Stimulated activated CD8-positive, alpha-beta memory T cell treated with anti-CD3 and anti-CD28 coated beads, Interleukin-4, amount 100 ng/mL, for 1 hour (primary cell): ENCODE measurements at regions not wholly inside any gene's neighbourhood (a gene's known extent, or its start where the extent isn't known, plus 50 kb on each side); places are given as distances from the start of the nearest gene placed in this dataset.

Experiments
- DNase-seq, 2 donors: peaks; one replicate each; pipeline ENCODE4 v3.0.0-alpha.2; 2020; ENCODE audit warnings: low read depth in 2 of 2, low spot score in 1 of 2

DNA sequence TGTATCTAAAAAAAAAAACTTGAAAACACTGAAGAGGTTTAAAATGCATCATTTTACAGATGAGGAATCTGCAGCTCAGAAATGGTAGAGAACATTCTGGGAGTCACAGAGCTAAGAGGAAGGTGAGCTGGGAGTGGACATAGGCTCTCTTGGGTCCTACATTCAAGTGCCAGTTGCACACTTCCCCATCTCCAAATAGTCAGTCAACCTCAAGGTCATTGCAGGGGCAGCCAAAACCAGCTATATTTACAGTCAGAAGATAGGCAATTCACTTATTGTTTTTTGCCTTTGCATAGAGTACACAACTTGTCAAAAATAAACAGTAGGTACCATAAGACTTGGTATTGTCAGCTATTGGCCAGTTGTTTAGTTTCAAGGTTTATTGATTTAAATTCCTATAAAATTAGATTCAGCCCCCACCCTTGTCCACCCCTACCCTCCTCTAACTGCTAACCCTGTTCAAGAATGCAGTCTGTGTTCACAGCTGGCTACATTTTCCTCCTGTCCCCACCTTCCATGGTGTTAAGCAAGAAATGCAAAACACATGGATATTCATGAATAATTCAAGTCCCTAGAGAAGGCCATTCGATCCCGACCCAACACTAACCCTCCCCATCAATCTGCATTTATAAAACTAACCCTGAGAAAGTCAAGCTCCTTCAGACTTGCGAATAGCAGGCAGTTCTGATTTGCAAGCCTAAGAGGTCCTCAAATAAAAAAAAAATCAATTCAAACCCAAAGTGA is 567.0 kb upstream of the MCTP2 start:
- no peak for DNase-seq

DNA sequence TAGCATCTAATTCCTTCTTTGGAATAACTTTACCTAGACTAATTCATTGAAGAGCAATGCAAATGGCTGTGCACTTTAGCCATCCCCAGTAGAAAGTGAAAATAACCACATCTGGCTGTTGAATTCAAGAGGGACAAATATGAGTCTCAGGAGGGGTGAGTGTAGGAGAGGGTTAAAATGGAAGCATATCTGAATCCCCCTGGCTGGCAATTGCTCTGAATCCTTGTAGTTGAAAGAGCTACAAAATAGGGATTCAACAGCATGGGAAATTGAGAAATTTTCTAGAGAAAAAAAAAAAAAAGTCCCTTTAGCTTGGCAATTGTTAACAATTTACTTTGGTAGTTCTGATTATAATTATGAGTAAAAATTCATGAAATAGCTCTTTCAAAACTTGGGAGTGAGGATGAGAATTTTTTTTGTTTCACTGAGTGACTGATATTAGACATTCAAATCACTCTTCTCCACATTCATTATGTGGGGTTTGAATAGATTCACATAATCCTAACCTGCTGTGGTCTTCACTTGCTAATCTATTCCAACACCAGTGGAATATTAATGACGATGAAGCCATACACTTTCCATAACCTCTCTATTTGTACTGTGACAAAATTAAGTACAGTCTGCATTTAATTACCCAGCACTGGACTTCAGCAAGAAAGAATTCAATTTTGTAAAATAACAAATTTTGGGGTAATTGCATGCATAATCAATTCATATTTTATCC is 569.0 kb upstream of the MCTP2 start:
- DNase-seq, result no peak

DNA sequence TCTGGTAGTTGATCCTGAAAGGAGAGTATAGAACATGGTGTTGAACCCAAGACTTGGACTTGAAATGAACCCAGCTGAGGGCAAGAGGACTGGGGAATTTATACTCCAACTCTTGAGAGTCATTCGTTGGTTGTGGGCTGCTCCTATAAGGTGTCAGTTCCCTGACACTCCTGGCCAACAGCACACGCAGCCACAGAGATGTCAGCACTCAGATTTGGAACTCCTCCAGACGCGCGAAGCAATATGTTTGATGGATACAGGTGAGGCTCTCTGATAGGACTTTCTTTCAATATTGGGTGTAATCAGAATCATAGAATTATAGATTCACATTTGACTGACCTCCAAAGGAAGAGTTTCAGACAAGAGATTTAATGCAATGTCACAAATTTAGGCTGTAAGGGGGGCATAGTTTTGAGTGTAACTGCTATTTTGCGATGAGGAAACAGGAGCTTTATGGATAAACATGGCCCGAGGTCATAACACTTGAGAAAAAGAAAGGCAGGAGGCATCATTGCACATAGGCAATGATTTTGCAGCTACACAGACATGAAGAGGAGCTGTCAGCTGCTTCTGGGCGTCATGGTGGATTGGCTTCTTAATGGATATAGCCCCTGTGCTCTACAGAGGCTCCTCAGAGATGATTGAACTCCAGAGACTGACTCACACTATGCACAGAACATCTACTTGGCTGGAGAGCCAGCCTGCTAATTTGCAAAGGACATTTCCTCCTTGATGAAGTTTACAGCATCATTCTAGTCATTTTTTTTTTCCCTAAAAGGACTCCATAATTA is 569.2 kb upstream of the RGMA start:
- DNase-seq, result no peak

DNA sequence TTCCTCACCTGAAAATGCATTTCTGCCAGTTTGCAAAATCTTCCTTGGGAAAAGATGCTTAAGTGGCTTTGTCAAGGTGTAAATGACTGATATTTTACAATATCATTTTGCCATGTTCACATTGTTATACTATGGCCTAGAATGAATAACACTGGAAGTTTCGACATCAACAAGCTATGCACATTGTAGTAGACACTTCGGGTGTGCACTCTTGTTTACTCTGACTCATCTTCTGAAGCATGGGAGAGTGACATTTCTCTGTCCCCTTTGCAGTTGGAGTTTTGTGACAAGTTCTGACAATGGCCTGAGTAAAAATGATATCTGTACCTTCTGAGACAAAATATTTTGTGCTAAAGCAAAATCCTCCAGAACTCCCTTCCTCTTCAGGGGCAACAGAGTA is 567.0 kb upstream of the RGMA start:
- no peak for DNase-seq

DNA sequence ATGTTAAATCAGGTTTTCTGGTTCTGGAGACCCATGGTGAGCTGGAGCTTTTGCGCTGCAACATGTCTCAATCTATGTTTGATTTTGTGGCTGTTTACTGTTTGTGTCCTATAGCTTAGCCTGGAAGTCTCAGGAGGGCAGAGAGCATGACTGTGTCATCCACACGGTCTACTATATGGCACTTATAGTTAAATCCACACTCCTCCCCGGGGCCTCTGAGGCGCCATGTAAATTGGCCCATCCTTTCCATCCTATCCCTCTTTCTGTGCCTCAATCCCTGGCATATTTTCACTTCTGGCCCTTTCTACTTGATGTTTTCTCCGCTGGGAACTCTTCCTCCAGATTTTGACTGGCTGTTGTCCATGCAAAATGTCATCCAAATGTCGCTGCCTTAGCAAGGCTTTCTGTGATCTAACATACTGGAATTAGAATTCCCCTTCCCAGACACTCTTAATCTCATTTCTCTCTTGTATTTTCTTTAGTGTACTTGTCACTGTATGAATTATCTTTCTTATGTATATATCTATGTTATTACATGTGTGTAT is 560.8 kb upstream of the RGMA start:
- DNase-seq, result no peak

DNA sequence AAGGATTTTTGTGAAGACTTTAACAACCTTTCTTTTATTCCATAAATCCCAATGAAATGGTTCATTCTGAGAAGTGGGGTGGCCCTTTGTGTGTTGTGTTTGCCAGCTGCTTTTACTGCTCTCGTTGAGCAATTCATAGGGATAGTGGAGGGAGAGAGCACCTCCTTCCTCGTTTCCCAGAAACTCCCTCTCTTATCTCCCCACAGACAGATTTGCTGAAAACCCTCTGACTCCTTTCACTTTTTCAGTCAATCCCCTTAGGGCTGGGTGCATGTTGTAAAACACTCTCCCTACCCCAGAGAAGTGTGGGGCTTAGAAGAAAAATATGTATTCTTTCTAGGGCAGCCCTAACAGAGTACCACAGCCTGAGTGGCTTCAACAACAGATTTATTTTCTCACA is 557.2 kb upstream of the RGMA start:
- no peak for DNase-seq

DNA sequence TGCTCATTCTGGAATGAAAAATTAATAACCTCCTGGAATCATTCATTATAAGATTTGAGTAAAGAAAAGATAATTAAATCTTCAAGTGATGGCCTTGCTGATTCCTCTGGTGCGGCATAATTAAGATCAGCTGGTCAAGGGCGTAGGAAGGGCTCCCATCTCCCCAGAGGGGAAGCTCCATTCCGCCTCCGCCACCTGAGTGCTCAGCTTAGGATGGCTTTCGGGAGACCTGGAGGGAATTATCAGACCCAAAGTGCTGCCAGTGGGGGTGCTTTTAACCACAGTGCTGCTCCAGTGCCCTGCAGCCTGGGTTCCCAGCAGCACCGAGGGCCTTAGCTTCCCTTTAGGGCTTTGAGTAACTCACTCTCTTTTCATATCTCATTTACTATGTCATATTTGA is 556.6 kb upstream of the RGMA start:
- no peak for DNase-seq

DNA sequence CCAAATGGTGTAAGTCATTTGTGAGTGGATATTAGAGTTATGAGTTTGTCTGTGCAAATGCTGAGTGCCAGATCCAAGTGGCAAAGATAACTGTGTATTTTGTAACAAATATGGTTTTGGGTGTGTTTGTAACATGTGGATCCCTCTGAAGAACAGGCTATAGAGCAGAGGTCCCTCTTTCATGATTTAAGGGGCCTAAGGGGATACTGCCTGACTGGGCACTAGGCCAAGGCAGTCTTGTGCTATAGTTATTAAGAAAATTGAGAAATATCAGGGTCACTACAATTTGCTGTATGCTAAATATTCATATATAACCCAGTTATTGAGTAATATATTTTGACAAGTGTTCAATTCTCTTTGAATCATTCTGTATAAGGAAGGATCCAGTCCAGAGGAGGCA is 555.6 kb upstream of the RGMA start:
- DNase-seq, result no peak

DNA sequence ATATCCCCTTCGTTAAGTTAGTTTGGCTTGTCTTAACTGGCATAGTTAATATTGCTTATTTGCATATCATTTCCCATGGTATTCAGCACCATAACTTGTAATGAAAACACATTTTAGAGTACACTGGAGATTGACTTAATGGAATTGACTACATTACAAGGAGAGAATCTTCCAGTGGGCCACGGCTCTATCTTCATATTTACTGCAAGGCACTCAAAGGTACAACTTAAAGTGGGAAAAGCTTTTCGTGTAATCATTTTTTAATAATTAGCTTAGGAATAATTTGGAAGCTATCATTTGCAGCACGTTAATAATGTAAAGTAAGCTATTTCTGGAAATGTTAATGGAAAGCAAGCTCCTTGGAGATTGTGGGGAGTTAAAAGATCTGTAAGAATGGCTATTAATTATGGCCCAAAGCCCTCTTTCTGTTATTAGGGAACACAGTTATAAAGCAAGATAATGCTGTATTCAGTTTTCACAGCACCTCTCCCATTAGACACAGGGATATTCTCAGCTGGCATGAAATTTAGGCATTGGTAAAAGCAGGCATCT is 551.5 kb upstream of the RGMA start:
- no peak for DNase-seq

DNA sequence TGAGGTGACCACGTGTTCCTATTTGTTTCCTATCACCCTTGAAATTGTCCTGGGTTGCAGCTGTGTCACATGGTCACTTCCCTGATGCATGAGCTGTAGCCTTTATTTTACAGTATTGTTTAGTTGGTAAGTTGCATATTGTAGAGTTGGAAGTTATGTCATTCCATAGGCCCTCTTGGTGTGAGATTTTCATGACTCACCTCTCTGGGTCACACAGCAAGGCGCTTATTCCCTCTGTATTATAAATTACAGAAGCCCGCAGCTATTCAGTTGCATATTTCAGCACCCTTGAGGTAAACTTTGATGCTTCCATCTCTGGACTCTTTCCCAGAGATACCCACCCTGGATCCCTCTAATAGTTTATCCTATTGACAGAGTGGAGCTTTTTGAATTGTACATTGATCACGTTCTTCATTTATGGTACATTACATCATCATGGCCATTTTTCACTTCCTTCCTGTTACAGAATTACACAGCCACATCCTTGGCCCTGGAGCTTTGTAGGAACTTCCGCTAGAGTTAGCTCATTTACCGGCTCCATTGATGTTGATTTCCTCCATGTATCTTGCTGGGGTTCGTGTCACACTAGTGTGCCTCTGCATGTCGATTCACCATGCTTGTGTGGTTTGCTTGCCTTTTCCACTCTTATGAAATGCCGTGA is 543.1 kb upstream of the RGMA start:
- DNase-seq, result no peak

DNA sequence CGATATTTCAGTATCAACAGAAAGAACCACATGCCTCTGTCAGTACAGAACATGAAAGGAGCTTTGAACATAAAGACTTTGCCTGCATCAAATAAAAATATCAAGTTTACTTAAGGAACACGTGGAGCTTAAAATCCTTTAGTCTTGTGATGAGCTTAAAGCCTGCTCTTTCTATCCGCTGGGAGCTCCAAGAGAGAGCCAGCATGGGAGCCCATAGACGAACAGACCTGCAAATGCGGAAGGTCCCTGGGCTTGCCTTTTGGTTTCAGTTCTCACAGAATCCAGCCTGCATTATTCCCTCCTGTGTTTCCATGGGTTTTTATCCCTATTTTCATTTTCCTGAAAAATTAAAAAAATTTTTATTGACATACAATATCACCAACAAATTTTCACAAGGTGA is 530.6 kb upstream of the RGMA start:
- DNase-seq, result no peak

DNA sequence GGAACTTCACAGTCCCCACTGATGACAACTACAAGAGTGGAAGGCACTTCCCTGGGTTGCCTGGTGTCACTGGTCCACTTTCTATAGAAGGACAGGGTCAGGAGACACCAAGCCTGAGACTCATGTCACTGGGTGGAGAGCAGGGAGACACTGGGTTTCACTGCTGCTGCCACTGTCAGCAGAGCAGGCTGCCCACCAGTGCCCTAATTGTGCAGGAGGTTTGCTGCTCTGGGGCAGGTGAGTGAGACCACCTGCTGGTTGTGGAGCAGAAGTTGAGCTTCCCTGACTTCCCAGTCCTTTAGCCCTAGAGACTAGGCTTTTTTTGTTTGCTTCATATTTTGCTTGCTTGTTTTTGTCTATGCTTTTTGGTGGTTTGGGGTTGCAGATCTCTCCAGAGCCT is 528.4 kb upstream of the RGMA start:
- DNase-seq, result no peak

DNA sequence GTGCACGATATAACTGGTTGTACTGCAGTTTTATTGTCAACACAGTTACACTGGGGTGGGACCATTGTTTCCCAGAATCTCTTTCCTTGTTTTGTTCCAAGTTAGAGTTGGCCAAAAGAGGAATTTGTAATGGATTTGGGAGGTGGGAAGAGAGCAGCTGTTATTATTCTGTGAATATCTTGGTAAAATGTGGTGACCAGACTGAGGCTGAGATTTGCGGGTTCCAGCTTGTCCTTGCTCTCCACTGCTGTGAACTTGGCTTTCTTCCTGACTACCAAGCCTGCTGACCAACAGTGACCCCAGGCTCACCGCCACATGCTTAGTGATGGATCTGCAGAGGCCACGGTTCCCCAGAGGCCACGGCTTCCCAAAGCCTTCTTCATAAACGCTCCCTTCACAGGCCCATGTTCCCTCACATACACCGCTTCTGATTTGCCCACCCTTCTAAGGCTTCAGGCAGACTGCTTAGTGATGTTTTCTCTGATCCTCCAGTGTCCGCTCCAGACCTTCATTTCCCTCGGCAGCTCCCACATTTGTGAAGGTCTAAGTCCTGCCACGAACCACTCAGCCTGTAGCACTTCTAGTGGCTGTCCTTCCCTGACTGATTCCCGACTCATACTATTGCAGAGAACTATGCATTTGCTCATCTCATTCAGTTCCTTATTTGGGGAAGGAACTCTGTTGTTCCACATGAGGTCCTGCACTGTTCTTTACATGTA is 525.5 kb upstream of the RGMA start:
- DNase-seq, result no peak

DNA sequence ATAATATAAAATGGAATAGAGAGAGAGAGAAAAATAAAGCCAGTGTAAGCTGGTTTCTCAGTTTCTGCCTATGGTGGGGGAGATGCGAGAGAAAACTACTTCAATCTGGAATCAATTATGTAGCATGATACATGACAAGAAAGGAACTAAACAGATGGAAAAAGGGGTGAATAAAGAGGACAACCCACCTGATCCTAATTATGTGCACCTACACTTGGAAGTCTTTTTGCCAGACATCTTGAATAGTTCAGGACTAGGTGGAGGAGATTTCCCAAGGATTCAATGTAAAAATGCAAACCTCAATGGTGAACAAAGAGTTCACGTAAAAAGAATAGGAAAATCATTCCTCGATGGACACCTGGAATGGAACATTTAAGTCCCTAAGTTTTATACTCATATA is 524.4 kb upstream of the RGMA start:
- DNase-seq, result no peak

DNA sequence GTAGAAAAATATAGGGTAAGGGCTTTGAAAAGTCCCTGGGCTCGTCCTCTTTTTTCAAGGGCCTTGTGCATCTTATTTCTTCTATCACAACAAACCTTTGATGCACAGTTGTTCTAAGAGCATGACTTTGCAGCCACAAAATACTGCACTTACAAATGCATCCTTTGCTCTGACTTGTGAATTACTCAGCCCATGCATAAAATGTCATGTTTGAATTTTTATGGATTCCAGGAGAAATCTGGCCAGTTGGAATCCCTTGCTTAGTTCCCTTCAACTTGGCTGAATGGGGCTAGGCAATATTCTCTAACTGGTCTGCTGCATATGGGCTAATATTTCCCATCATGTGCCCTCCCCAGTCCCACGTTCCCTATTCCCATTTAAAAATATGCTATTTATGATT is 523.9 kb upstream of the RGMA start:
- DNase-seq, result no peak

DNA sequence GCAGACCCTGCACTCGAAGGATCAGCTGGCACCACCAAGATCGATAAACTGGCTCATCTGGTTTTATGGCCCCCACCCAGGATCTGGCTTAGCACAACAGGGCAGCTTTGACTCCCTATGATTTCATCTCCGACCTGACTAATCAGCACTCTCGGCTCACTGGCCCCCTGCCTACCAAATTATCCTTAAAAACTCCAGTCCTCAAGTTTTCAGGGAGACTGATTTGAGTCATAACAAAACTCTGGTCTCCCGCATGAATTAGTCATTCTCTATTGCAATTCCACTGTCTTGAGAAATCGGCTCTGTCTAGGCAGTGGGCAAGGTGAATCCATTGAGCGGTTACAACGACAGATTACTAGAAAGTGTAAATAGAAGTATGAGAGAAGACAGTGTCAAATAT is 521.9 kb upstream of the RGMA start:
- DNase-seq, result no peak

DNA sequence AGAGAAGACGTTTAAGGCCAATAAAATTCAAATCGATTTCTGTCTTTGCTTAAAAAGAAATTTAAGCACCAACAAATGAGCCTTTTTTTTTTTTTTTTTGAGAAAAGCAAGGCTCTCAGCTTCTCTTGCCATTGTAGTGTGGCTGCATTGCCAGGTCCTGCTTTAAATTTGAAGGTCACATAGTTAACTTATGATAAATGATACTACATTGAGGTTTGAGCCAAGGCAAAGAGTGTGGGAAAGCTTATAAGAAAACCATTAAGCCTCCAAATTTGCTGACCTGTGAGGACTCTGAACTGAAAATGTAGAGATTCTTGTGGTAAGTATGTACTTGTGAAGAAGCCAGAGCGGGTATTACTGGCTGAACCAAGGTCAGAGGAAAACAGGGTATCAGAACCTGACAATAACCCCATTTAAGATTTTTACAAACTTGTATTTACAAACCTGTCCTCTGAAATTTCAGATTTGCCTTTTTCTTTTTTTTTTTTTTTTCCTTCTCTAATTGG is 519.7 kb upstream of the RGMA start:
- no peak for DNase-seq

DNA sequence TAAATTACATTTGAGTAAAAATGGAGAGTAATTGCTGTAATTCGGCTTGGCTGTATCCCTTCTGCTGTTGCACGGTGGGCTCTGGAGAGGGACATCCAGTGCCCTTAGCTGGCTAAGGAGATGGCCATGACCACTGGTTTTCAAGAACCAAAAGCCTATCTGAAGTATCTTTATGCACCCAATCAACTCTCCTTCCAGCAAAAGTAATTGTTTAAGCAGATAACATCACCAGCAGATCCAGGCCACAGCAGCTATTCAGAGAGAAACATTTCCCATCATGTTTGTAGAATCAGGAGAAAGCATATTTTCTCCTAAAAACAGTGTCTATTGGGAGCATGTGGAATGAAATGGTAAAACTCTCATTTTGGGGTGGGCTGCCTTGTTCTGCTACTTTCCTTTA is 514.5 kb upstream of the RGMA start:
- DNase-seq, result no peak

DNA sequence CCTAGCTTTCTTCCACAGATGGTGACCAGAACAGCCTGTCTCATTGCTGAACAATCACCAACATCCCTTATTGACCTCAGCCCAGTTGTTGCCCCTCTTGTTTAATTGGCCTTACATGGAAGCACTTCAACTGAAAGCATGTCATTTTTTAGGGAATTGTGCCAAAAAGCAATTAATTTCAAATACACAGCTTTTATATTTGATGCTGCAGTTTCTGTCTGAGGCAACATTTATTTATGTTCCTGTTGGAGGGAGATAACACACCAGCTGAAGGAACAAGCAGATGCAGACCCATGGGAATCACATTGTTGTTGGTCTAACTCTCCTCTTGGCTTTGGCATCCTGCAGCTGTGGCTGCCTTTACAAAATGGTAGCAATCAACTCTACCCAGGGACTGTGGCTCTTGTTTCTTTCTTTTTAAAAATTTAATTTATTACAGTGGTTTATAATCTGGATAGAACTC is 498.1 kb upstream of the RGMA start:
- DNase-seq, result no peak

DNA sequence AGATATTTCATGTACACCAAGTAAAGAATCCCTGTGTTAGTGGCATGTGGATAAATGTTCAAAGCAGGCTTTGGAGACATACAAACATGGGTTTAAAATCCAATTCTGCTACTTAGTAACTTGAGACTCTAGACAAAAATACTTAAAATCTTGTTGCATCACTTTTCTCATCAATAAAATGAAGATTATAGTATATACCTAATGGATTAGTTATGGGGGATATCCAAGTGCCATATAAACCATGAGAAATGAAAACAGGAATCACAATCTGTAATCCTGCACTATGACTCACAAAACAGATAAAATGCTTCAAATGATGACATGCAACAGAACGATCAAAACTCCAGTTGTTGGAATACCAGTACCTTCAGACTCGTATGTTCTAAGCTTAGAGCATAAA is 496.0 kb upstream of the RGMA start:
- DNase-seq, result no peak
